ENCODE measurements at regions not wholly inside any gene's neighbourhood (a gene's known extent, or its start where the extent isn't known, plus 50 kb on each side); places are given as distances from the start of the nearest gene placed in this dataset.

- no peak overlapping the region for H3K27ac ChIP-seq
- no peak for TF ChIP-seq ZFX (IDR thresholded peaks at IDR 0.05; ENCODE audit: borderline replicate concordance)
- TF ChIP-seq CTCF (IDR thresholded peaks at IDR 0.05): no peak
Measured at GRCh38 chr17:77778636-77779489, 179.6 kb upstream of the TNRC6C start.

- H3K27ac ChIP-seq: no peak overlapping the region
Measured at GRCh38 chr17:77779711-77780539, 178.6 kb upstream of the TNRC6C start.

GRCh38 chr17:77781536-77781935 is 177.0 kb upstream of the TNRC6C start:
- no peak for TF ChIP-seq ZFX (IDR thresholded peaks at IDR 0.05; ENCODE audit: borderline replicate concordance)
- TF ChIP-seq CTCF (IDR thresholded peaks at IDR 0.05): no peak
- H3K27ac ChIP-seq: no peak overlapping the region

More at GRCh38 chr17:77779711-77780539, 178.6 kb upstream of the TNRC6C start:
- no peak for TF ChIP-seq CTCF (IDR thresholded peaks at IDR 0.05)
- no peak for TF ChIP-seq ZFX (IDR thresholded peaks at IDR 0.05; ENCODE audit: borderline replicate concordance)

GRCh38 chr17:77782201-77782600 is 176.3 kb upstream of the TNRC6C start:
- no peak overlapping the region for H3K27ac ChIP-seq
- no peak for TF ChIP-seq ZFX (IDR thresholded peaks at IDR 0.05; ENCODE audit: borderline replicate concordance)
- TF ChIP-seq CTCF (IDR thresholded peaks at IDR 0.05): no peak

GRCh38 chr17:77782611-77783010 is 175.9 kb upstream of the TNRC6C start:
- no peak overlapping the region for H3K27ac ChIP-seq
- TF ChIP-seq ZFX (IDR thresholded peaks at IDR 0.05; ENCODE audit: borderline replicate concordance) (no peak), CTCF (IDR thresholded peaks at IDR 0.05) (no peak)

- no peak for TF ChIP-seq ZFX (IDR thresholded peaks at IDR 0.05; ENCODE audit: borderline replicate concordance)
- no peak for TF ChIP-seq CTCF (IDR thresholded peaks at IDR 0.05)
- no peak overlapping the region for H3K27ac ChIP-seq
Measured at GRCh38 chr17:77783991-77784820, 174.3 kb upstream of the TNRC6C start.

Measured in 22Rv1 (cell line).